ENCODE measurements at regions not wholly inside any gene's neighbourhood (a gene's known extent, or its start where the extent isn't known, plus 50 kb on each side); places are given as distances from the start of the nearest gene placed in this dataset.

- DNase-seq (ENCODE audit: low read depth, low spot score) = no peak
- no peak overlapping the region for H3K27ac ChIP-seq (ENCODE audit: low read depth, low read length)
- POLR2A ChIA-PET = no interaction called here
- no peak overlapping the region for H3K4me3 ChIP-seq (ENCODE audit: low read depth, low read length)
- TF ChIP-seq, protein P1, sequence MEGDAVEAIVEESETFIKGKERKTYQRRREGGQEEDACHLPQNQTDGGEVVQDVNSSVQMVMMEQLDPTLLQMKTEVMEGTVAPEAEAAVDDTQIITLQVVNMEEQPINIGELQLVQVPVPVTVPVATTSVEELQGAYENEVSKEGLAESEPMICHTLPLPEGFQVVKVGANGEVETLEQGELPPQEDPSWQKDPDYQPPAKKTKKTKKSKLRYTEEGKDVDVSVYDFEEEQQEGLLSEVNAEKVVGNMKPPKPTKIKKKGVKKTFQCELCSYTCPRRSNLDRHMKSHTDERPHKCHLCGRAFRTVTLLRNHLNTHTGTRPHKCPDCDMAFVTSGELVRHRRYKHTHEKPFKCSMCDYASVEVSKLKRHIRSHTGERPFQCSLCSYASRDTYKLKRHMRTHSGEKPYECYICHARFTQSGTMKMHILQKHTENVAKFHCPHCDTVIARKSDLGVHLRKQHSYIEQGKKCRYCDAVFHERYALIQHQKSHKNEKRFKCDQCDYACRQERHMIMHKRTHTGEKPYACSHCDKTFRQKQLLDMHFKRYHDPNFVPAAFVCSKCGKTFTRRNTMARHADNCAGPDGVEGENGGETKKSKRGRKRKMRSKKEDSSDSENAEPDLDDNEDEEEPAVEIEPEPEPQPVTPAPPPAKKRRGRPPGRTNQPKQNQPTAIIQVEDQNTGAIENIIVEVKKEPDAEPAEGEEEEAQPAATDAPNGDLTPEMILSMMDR (IDR thresholded peaks at IDR 0.05; ENCODE audit: low read depth, low read length) = no peak
- H3K27me3 ChIP-seq (ENCODE audit: control insufficient read depth, insufficient read depth, low read length) = no peaks in the 10 kb centered on the region
- CTCF ChIA-PET = no interaction called here
- no peaks in the 10 kb centered on the region for H3K9me3 ChIP-seq (ENCODE audit: control insufficient read depth, insufficient read depth, low read length)
Observed at GRCh38 chr6:77318256-77318655, 145.0 kb downstream of the HTR1B start.

DNA sequence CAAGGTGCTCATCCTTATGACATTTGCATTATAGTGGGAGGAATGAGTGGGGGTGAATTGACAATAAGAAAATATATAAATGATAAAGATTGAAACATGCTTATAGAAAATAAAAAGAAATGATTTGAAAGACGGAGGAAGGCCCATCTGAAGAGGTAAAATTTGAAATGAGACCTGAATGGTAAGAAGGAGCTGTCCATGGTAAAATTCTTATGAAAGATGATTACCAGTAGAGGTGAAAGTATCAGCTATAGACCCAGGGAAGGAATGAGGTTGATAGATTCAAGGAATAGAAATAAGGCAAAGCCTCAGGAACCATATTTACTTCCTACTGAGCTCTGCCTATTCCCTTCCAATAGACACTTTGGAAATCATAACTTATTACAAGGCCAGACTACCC is 149.7 kb downstream of the HTR1B start:
- TF ChIP-seq, protein P1 (IDR thresholded peaks at IDR 0.05; ENCODE audit: low read depth, low read length) = no peak
- no peak for DNase-seq (ENCODE audit: low read depth, low spot score)
- ChIA-PET CTCF (no interaction called here), POLR2A (no interaction called here)
- H3K27ac ChIP-seq (ENCODE audit: low read depth, low read length) = no peak overlapping the region
- H3K9me3 ChIP-seq (ENCODE audit: control insufficient read depth, insufficient read depth, low read length) = no peaks in the 10 kb centered on the region
- H3K4me3 ChIP-seq (ENCODE audit: low read depth, low read length) = no peak overlapping the region
- no peaks in the 10 kb centered on the region for H3K27me3 ChIP-seq (ENCODE audit: control insufficient read depth, insufficient read depth, low read length)

DNA sequence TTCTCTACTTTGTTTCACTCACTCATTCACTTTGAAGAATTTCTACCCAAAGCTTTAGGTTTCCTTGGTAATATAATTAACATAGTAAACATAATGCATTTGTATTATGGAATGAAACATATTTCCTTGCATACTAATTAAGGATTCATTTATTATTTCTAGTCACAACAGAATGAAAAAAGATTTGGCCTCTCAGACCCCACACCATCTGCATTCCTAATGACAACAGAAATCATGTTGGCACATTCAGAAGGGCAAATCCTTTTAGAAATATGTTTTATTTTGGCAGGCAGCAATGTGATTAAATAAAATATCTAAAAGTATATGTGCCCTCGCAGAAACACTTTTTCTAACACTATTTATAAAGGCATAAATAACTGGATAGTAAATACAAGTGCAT is 163.4 kb downstream of the HTR1B start:
- CTCF ChIA-PET = no interaction called here
- Histone ChIP-seq H3K27me3 (ENCODE audit: control insufficient read depth, insufficient read depth, low read length) (no peaks in the 10 kb centered on the region), H3K27ac (ENCODE audit: low read depth, low read length) (no peak overlapping the region), H3K4me3 (ENCODE audit: low read depth, low read length) (no peak overlapping the region), H3K9me3 (ENCODE audit: control insufficient read depth, insufficient read depth, low read length) (no peaks in the 10 kb centered on the region)
- POLR2A ChIA-PET = no interaction called here
- TF ChIP-seq, protein P1 (IDR thresholded peaks at IDR 0.05; ENCODE audit: low read depth, low read length) = no peak
- no peak for DNase-seq (ENCODE audit: low read depth, low spot score)

GRCh38 chr6:77298283-77298682 is 165.0 kb downstream of the HTR1B start:
- ChIA-PET CTCF (interaction anchor here (0.7 kb wide), 1 partner anchor 48 kb away, joined by 3 read pairs; no protein-coding TSS in a partner anchor), POLR2A (no interaction called here)
- TF ChIP-seq, protein P1 (IDR thresholded peaks at IDR 0.05; ENCODE audit: low read depth, low read length) = no peak
- H3K4me3 ChIP-seq (ENCODE audit: low read depth, low read length) = no peak overlapping the region
- H3K27me3 ChIP-seq (ENCODE audit: control insufficient read depth, insufficient read depth, low read length) = no peaks in the 10 kb centered on the region
- no peak for DNase-seq (ENCODE audit: low read depth, low spot score)
- H3K27ac ChIP-seq (ENCODE audit: low read depth, low read length) = no peak overlapping the region
- H3K9me3 ChIP-seq (ENCODE audit: control insufficient read depth, insufficient read depth, low read length) = no peaks in the 10 kb centered on the region

DNA sequence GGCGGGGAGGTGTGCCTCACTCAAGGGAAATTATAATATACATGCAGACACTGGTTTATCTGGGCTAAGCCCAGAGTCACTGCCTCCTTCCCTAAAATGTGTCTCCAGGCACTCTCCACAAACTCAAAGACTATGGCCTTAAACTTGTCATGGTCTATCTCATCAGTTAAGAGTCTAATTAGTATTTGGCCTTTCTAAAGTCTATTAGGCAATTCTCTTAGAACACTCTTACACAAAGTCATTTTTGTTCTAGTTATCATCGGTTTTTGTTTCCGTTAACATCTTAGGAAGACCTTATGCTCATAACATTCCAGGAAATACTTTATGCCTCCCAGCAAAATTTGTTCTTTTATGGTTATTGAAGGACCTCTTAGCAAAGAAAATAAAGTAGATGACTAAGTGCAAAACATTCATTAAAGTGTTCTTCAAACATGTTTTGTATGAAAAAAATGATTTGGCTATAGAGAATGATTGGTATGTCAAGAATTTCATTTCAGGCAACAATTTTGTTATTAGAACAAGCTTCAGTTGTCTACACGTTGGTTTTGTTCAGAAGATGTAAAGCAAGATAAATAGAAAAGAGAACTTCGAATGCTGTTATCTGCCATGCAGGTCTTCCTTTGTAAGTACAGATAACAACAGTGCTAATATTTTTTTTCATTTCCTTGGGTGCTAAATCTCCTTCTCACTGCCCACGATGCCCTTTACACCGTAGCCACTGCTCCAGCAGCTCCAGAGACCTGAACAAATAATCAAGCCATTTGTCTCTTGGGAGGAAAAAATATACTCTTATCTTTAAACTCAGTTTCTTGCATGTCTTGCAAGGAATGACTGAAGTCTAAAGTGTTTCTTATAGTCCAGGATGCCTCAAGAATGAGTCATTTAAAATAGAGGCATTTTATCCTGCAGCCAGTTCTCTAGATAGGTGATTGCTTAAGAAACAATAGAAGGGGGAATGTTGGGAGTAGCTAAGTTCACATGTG is 170.4 kb downstream of the HTR1B start:
- Histone ChIP-seq H3K27ac (ENCODE audit: low read depth, low read length) (peak overlapping the region; percentile 66), H3K27me3 (ENCODE audit: control insufficient read depth, insufficient read depth, low read length) (no peaks in the 10 kb centered on the region), H3K9me3 (ENCODE audit: control insufficient read depth, insufficient read depth, low read length) (no peaks in the 10 kb centered on the region), H3K4me3 (ENCODE audit: low read depth, low read length) (no peak overlapping the region; the same call in 1 of the 2 replicates)
- TF ChIP-seq, protein P1 (IDR thresholded peaks at IDR 0.05; ENCODE audit: low read depth, low read length) = no peak
- POLR2A ChIA-PET = interaction anchor here (1.0 kb wide), 1 partner anchor 163 kb away, joined by 3 read pairs; no protein-coding TSS in a partner anchor
- peak; percentile 21 for DNase-seq (ENCODE audit: low read depth, low spot score)
- CTCF ChIA-PET = no interaction called here
